Epithelial cell of prostate (primary cell): ENCODE measurements at regions not wholly inside any gene's neighbourhood (a gene's known extent, or its start where the extent isn't known, plus 50 kb on each side); places are given as distances from the start of the nearest gene placed in this dataset.

Experiments
- DNase-seq: peaks from one replicate; pipeline ENCODE4 v3.0.0-alpha.2; 2011; ENCODE audit warnings: low read depth, low spot score
- H3K27ac ChIP-seq: fragments of 450-650 bp; 2 replicates; pipeline ENCODE4 v1.5.1; 2017; ENCODE audit warnings: mild to moderate bottlenecking

DNA sequence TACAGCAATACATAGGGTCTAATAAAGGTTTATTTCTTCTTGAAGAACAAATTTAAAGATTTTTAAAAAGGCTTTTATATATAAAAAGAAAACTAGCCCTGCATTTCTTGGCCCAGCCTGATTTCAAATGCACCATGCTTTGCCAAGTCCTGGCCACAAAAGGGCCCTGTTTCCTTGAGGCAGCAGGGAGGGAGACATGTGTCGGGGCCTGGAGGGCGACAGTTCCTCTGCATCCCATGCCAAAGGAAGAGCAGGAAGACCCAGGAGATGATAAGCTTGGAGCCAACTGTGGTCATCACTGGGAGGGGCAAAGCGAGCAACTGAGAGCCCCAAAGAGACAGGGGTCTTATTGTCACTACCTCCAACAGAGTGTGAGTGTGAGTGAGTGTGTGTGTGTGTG lies 571.5 kb upstream of the PSMD7 start:
- no peak for DNase-seq
- H3K27ac ChIP-seq, result no peak overlapping the region

DNA sequence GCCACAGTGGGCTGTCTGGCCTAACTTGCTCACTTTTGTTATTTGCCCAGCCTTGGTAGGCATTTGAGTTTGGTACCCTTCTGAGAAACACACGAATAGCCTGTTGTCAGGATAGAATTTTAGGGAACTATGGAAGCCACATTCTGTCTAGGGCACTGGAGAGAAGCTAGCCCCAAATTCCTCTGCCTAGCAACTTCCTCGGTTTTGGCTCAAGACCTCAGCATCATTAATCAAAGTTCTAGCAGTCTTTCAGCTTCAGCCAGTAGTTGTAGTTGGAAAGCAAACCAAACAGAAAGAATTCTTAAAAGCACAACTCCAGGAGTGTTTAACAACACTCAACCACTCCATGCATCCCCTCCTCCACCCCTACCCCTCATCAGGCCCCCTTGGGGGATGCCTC lies 572.1 kb upstream of the PSMD7 start:
- H3K27ac ChIP-seq, result no peak overlapping the region
- DNase-seq, result no peak

DNA sequence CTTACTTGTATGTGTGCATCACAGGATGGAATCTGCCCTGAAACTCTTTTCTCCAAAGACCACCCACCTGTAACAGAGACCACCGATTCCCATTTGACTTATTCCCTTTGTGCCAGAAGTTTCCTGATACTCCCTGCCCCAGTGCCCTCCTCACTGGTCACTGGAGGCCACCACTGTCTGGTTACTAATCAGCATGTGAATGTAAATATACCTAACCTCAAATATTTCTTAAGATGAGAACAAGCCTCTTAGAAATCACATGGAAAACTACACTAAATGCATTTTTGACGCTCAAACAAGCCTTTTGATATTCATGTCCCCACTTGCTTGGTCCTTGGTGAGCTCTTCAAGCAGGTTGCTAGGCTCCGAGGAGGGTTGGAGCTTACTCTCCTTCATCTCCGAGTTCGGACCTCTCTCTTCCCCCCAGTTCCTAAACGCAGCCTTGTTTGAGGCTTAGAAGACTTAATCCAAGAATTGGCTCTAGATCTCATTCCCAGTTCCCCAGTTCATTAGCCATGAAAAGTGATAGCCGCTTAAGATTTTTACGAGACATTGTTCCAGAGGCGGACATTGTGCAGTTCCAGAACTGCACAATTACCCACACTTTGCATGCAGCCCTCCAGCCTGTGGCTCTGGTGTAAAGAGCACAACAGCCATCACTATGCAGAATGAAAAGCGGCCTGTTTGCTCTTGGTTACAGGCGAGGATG lies 579.2 kb upstream of the PSMD7 start:
- H3K27ac ChIP-seq, result no peak overlapping the region
- peak; percentile 16 for DNase-seq

DNA sequence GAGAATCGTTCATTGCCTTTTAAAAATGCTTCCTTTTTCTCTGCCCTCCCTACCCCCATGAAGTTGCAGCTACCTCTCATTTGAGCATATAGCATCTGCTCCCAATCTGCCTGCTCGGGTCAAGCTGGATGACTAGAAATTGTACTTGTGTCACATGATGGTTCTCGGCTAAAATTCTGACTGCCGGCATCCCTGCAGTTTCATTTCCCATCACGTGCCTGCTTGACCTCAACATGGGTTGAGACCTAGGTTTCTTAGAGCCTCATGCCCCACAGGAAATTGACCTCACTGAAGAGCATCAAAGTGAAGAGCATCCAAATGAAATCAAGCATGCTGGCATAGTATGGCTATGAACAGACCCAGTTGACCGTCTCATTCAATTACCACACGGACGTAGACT lies 581.6 kb upstream of the PSMD7 start:
- DNase-seq, result no peak
- H3K27ac ChIP-seq, result no peak overlapping the region

DNA sequence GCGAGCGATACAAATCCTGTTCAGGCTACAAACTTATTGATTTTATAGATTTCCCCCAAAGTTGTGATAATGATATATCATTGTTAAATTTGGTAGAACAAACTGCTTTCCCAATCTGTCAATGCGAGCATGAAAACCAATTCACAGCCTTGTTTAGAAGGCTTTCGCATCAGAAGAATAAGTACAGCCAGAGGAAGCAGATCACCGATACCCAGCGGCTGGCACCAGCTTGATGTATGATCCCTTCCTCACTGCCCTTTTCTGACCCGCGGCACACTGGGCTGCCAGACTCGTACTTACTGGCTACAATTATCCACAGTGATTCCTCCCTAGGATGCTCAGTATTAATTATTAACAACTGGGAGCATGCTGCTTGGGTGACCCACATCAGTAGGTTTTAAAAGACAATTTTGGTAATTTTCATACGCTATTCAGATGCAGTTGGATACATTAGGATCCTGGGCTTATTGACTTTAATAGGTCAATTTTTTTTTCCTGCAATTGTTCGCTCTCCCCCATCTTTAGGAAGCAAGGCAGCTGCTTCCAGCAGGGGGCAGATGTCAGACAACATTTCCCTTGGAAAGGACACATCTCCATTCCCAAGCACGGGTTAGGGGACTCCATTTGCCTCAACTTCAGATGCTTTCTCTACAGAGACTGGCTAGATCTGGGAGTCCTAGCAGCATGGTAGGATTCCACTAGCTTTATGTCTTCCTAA lies 582.7 kb upstream of the PSMD7 start:
- DNase-seq, result no peak
- H3K27ac ChIP-seq, result no peak overlapping the region

DNA sequence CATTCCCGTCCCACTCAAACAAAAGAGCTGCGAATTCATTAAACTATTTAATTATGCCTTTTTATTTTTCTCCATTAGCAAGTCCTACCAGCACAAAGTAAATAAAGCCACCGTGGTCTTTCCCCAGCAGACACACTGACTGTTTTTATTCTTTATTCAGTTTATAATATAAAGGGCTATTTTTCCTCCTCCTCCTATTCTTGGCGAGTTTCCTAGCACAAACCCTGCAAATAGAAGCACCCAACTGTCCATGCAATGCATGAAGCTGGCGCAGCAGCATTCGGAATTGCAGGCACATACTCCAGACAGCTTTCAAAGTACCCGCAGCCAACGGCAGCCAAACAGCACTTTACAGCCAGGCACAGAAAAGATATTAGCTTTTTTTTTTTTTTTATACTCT lies 583.4 kb upstream of the PSMD7 start:
- H3K27ac ChIP-seq, result no peak overlapping the region
- DNase-seq, result no peak

DNA sequence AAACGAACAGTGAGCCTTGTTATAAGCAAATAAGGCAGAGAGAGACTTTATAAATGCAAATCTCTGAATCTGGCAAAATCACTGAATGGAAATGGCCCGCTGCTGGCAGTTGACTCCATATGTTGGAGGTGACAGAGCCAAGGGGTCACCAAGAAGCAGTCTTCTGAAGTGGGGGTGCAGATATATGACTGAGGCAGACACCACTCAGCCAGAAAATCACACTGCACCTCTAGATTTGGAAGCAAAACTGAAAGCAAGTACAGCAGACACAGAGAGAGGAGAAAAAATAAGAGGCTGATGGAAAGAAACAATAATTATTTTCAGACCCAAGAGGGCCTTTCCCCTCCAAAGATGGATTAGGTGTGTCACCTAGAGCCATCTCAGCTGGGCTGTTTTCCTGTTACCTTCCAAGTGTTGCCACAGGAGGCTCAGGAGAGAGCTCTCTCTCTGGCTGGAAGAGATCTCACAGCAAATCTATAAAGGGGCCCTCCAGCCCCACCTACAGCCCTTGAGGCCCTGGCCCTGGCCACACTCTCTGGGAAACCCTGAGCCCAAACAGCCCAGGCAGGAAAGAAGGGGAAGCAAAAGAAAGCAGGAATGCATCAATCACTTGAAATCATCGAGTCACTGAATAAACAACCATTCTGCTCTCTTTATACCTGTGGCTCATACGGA lies 585.1 kb upstream of the PSMD7 start:
- H3K27ac ChIP-seq, result no peak overlapping the region
- DNase-seq, result no peak

DNA sequence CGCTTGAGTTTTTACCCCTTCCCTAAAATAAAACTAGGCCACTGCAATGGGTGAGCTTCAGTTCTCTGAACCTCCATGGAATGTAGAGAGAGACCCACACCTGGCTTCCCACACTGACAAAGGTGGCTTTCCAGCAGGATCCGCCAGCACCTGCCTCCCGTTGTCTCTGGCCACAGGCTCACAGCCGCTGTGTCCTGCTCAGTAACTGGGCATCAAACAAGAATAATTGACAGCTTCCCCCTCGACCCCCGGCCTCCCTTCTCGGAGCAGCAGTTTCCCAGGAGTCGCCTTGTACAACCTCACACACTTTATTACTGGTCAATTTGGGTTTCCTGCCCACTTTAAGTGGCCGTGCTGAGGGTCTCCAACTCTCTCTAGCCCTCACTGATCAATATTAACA lies 586.1 kb upstream of the PSMD7 start:
- no peak for DNase-seq
- H3K27ac ChIP-seq, result no peak overlapping the region

DNA sequence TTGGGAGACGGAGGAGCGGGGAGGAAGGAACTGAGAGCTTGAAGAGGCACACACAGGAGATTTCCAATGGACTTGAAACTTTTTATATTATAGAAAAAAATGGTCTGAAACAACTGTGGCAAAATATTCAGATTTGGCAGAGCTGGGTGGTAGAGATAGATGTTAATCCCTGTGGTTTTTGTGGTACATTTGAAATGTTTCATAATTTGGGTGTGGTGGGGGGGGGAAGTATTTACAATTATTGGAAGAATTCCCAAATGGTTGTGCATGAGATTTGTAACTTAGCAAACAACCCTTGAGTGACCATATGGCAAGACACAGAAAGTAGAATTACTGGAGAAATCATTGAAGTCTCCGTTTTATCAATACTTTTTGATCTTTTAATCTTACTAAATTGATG lies 588.8 kb upstream of the PSMD7 start:
- no peak for DNase-seq
- H3K27ac ChIP-seq, result no peak overlapping the region

DNA sequence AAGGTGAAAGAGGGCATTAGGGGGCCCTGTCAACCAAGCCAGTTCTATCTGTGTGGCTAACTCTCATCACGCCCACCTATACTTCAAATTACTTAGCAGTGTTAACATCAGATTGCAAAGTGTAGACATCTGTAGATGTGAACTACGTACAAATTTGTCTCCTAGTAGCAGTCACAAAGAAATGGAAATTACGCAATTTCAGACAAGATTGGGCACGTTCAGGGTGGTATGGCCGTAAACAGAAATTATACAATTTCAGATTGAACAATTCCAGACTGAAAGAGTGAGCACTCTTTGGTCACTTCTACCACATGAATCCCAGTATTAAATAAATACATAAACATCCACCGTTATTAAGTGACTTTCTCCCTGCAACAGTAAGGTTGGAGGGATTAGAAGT lies 592.7 kb upstream of the PSMD7 start:
- no peak overlapping the region for H3K27ac ChIP-seq
- DNase-seq, result no peak

DNA sequence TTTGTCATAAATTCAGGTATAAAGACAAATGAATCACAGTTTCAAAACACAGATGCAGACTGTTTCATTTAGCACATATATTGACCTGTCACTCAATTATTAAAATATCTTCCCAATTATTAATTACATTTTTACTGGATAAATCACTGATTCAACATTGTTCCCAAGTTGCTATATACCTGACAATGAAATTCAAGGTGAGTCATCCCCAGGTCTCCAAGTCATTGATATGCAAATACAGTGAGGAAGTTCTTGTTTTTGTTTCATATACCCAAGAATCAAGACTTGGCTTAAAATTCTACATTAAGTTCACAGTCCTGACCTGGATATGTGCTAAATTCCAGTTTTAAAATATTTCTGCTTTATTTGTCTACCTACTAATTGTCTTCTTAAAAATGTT lies 599.3 kb upstream of the PSMD7 start:
- H3K27ac ChIP-seq, result peak overlapping the region; percentile 8
- DNase-seq, result peak; percentile 34

DNA sequence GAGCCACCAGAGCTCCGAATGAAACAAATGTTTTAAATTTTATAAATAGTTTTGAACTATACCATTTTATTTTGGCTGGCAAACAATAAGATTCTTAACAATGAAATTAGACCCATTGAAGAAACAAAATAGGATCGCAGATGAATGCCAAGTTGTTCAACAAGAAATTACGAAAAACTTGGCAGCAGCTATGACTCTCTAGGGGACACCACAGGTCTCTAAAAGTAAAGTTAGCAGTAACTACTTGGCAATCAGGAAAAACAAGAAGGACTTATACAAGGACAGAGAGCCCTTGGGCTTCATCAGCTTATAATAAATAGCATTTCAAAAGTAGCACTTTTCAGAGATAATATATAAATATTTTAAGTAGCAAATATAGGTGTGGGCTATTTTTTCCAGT lies 603.8 kb upstream of the PSMD7 start:
- DNase-seq, result no peak
- no peak overlapping the region for H3K27ac ChIP-seq

DNA sequence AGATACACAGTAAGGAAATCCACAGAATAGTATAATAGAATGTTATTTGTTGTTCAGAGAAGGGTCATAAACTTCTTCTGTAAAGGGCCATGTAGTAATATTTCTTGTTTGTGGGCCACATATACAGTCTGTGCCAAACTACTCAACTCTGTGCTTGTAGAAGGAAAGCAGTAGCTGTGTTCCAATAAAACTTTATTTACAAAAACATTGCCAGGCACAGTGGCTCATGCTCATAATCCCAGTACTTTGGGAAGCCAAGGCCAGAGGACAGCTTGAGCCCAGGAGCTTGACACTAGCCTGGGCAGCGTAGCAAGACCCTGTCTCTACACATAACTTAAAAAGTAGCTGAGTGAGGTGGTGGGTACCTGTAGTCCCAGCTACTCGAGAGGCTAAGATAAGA lies 612.8 kb upstream of the PSMD7 start:
- no peak overlapping the region for H3K27ac ChIP-seq
- DNase-seq, result no peak

DNA sequence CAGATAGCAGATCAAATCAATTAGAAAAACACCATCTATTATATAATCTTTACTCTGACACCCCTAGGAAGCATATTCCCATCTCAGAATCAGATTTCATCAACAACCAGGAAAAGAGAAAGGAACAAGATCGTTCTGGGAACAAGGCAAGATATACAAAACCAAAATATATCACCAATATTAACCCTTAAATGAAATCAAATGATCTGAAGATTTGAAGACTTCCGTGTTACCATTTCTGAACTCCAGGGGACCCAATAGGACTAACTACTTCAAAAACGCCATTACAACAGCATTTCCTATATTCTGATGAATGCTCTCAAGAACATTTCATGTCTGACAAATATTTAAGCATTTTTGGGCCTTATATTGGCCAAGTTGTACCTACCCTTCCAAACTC lies 624.2 kb upstream of the ZFHX3 start:
- no peak overlapping the region for H3K27ac ChIP-seq
- DNase-seq, result no peak

DNA sequence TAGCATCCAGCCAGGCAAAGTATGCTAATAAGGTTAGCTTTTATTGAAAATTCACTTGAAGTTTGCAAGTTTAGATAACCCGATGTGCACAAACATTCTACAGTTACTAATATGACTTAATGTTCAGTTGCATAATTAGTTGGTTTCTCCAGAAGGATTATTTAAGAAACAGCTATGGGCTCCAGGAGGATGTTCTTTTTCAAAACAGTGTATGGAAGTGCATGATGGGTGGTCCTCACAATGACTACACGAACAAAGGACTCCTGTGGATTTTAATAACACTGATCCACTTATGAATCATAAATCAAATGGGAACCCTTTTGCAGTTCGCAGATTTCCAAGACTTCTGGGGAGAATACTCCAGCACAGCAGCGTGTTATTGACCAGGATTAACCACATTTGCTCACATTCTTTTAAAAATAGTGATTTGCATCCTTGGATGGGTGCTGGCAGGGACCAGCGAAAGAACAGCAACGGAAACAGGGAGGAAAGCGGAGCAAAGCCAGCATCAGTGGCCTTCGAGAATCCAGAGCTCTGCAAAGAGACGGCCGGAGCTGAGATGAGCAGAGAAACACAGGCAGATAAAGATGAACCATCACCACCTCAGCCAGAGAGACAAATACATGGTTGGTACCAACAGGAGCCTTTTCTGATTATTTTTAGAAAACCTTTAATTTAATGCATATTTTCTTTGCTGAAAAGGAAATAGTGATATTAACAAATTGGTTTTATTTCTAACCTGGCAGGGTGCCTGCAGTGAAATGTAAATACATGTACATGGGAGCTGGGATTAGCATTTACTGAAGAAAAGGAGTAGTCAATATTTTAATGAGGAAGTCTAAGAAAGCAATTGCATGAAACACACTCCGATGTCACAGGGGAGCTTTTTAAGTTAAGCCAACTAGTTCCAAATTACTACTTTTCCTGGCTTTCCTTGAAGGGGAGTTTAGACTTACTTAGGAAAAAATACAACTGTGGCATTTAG lies 623.2 kb upstream of the ZFHX3 start:
- no peak overlapping the region for H3K27ac ChIP-seq
- no peak for DNase-seq

DNA sequence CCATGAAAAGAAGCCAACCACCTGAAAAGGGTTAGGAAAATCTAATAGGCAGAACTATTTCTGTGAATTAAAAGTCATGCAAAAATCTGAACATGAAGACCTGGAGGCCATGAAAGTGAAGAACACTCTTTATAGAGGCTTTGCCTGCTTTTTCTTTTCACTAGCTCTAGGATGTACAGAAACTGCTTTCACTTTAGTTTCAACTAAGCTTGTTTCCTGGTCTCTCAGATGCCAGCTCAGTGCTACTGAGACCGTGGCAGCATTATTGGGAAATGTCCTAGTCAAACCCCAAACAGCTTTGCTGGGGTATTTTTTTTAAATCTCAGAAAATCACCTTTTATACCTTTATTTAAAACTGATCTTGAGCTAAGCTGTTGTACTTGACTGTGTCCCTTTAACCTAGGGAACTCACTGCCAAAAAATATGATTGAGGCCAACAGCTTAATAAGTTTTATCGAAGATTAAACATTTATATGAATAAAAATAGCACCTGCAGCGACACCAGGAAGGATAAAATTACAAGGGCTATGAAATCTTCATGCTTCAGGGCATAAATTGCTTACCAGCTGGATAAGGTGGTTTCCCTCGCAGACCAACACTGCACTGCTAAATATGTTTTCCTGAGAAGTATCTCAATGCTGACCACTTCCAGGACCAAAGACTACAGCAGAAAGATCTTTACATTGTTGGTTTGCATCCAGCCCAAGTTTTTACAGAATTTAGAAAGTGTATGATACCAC lies 621.8 kb upstream of the ZFHX3 start:
- H3K27ac ChIP-seq, result no peak overlapping the region
- DNase-seq, result no peak

DNA sequence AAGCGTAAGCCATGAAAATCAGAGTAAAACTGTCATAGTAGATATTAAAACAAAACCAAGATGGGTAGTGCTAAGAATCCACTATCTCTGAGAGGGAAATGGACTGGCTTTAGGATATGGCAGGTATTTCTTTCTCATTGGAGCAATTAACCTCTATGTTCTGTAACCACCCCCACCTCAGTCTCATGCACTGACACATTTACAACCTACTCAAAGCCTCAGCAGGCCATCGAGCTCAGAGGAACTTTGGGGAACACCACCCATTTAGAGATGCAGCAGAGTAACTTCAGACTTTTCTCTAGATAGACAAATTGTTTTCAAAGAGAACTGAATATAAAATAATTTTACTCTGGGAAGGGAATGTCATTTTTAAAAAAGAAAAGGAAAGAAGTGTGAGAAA lies 615.8 kb upstream of the ZFHX3 start:
- DNase-seq, result no peak
- H3K27ac ChIP-seq, result no peak overlapping the region

DNA sequence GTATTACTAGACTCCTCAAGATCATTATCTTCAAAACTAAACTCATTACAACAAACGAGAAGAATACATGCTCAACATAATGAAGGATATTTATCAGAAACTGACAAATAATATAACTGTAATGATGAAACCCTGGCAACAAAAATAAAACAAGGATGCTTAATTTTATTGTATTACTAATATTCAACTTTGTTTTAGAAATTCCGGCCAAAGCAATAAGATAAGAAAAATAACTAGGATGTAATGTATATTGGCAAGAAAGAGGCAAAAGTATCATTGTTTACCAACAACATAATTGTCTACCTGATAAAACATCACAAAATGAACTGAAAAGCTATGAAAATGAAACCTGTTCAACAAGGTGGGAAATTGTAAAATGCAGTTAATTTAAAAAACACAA lies 588.3 kb upstream of the ZFHX3 start:
- no peak for DNase-seq
- no peak overlapping the region for H3K27ac ChIP-seq

DNA sequence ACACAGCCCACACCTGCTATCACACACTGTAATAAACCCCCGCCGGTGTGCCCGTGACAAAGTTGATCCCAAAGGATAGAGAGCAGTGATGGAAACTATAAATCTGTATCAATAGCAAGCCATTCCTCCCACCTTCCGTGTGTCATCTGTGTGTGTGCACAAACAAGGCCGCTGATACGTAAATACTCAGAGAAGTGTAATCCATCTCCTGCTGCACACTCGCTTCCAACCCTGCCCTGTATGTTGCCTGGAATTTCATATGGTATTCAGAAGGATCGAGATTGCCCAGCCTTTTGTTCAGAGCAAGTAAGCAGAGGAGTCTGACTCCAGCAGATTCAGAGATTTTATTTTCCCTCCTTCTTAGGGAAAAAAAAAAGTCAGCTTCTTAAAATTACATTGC lies 581.1 kb upstream of the ZFHX3 start:
- DNase-seq, result no peak
- no peak overlapping the region for H3K27ac ChIP-seq

DNA sequence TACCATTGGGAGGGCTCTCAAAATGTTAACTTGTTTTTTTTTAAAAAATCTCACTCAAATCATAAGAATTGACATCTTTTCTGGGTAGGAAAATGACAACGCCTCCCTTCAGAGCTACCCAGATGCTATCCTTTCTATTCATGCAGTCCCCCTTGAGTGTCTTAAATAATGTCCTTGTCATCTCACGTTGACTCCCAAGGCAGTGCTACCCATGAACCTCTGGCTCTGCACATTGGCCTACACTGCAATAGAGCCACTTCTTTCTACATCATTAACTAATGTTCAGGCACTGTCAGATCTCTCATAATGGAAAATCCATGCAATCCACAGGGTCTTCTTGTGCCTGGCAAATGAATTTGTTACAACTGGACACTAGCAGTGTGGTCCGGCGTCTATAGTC lies 569.8 kb upstream of the ZFHX3 start:
- H3K27ac ChIP-seq, result no peak overlapping the region
- DNase-seq, result no peak
